G401 (cell line): ENCODE measurements at regions not wholly inside any gene's neighbourhood (a gene's known extent, or its start where the extent isn't known, plus 50 kb on each side); places are given as distances from the start of the nearest gene placed in this dataset.

Experiments used
- DNase-seq: peaks from one replicate; pipeline ENCODE4 v3.0.0-alpha.2; 2015; ENCODE audit warnings: low spot score
- in situ Hi-C: cut with HindIII; loops from 2 replicates; pipeline ENCODE4 v1.10.0; 2016; ENCODE audit warnings: low sequenced_read_pairs, mixed read lengths

DNA sequence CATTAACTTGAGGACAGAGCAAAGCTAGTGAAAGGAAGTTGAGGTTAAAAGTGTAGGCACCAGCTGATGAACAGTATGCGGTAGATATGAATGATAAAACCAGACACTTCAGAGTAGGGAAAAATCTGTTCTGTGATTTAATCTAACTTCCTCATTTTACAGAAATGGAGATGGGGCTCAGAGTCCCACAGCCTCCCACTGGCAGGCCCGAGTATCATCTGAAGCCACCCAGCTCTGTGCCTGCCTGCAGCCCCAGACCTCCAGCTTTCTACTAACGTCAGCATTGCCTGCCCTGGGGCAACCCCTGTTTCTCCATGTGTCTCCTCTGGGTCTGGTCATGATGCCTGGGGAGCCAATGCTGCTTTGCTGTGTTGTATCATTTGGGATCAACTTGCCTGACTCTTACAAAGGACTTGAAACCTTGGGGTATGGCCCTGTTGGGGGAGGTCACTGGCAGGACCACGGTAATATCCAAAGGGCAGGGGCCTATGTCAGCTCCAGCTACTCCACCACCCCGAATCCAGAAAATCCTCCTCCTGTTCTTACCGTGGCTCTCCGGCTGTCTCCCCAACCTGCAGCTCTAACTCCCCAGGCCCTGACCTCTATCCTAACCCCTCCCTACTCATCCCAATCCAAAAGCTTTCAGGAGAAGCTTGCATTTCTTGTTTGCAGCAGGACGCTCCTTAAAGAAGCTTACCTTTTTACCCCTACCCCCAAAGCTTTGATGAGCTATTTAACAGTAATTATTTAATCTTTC is 56.2 kb upstream of the NPY start:
- in situ Hi-C loops = no loop called here
- DNase-seq = no peak

DNA sequence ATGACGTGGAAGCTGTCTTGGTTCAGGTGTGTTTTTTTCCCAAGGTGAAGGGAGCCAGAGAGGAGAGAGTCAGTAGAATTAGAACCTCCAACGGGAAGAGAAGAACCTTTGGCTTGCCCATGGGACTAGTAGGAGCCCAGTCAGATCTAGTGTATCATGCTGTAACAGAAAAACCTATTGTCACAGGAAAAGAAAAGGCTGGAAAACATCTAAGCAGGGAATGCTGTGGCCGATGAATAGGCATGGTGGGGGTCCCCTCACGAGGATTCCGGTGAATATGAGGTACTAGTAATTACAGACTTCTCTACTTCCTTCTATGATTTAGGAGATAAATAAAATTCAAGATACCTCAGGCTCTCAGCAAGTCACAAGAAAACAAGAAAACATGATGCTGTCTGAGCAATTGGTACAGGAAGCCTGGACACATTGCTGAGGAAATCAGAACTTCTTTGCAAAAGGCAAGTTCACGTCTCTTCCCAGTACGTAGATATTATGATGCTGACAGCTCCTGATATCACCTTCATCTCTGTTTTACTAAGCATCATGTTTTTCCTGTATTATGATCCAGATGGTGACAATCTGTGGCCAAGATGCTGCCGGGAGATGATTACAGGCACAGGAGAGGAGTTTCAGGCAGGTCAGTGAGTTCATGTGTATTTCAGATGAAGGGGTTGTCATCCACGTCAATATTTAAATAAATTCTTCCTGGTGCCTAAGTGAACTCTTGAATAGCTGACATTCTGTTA is 54.3 kb upstream of the NPY start:
- in situ Hi-C loops = no loop called here
- DNase-seq = no peak

DNA sequence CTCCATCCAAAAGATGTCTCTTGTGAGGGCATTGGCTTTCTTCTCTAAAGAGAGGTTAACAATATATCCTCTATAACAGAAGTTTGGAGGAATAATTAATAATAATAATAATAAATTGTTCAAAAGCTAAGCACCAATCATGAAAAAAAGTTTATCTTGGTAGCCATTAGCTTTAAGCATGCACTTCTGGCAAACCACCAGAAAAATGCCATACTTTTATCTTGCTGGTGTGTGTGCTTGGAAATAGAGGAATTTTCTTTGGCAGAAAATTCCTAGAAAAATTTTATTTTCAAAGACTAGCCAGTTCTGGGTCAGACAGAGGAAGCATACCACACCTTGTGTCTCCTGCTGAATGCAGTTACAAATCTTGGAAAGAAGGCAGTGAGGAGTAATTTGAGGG is 52.5 kb upstream of the NPY start:
- DNase-seq = no peak
- in situ Hi-C loops = no loop called here

- no peak for DNase-seq
- in situ Hi-C loops = no loop called here
These were observed 50.6 kb upstream of the NPY start for GRCh38 chr7:24233386-24233785.
